ENCODE measurements at regions not wholly inside any gene's neighbourhood (a gene's known extent, or its start where the extent isn't known, plus 50 kb on each side); places are given as distances from the start of the nearest gene placed in this dataset.

DNA sequence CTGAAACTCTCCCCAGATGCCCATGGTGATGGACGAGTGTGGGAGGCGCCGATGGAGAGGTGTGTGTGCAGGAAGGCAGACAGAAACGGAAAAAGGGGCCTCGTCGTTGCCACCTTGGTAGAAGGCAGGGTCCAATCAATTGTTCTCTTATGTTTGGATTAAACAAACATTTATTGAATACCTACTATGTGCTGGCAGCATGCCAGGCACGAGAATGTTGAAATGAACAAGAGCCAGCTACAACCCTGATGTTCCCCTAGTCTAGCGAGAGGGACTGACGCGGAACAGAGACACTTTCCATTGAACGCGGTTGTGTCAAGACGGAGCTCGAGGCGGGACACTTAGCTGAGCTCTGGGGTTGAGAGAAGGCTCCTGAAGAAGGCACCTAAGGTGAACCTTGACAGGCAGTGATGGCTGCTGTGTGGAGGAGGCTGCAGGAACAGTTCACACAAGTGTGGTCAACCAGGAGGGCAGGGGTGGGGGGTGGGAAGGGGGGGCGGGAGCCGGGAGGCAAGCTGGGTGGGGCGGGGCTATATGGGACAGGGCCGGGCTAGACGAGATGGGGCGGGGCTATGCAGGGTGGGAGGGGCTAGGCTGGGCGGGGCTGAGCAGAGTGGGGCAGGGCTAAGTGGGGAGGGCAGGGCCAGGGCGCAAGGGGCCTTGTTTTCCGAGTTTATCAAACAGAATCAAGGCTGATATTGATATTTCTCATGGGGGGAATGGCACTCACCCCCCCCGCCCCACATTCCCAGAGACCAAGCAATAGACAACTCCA lies 181.0 kb downstream of the GATA3 start:
- DNase-seq, result no peak

DNA sequence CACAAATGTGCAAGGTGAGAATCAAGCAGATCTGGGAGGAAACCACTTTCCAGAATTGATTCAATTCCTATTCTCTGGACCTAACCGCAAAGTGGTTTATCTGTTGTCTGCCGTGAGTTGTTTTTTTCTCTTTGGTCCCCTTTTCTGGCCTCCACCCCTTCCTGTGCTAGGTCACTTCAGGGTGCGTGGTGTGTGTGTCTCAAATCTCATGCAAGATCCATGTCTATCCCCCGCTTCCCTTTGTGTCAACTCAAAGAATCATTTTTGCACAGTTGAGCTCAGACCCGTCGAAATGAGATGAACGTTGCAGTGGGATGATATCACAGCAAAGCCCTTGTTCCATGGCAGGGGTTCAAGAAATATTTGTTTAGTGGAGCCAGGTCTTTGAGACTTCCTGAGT lies 184.5 kb downstream of the GATA3 start:
- no peak for DNase-seq

DNA sequence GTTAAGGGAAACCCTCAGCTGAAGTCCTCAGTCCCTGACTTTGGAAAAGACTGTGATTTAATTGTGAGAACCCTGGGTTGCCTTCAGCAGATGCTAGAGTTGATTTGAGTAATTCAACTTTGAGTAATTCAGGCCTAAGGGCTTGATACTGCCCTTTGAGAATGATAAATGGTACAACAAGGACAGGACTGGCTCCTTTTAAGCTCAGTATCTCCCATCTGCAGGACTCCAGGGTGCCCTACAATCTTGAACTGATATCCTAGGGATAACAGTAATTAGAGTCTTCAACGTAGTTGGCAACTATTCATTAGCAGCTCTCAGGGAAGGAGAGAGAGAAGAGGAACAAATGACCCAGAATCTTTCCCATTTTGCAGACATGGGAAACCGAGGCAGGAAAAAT lies 186.4 kb downstream of the GATA3 start:
- DNase-seq, result no peak

DNA sequence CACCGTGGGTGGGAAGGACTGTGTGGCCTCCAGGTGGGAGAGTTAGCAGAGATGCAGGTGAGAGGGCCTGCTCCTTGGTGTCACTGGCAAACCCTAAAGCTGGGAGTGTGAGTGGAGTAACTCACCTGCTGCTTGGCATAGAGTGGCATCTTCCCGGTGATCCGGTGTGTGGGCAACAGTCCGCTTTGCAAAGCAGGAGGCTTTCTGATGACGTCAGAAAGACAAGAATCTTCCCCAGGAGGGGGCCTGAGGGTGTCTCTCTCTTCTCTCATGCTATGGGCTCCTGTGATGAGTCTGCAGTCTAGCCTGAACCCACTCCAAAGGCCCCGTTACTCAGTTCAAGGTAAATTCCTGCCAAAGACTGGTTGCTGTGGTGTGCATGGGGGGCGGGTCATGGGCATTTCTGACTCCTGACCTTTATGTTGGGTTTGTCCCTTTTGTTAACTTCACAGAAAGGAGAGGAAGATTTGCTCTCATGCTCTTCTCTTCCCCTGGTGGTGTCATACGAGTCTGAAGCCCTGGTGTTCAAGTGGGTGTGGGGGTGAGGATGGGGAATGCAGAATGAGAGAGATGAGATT lies 187.9 kb downstream of the GATA3 start:
- peak; percentile 15 to 28 for DNase-seq

DNA sequence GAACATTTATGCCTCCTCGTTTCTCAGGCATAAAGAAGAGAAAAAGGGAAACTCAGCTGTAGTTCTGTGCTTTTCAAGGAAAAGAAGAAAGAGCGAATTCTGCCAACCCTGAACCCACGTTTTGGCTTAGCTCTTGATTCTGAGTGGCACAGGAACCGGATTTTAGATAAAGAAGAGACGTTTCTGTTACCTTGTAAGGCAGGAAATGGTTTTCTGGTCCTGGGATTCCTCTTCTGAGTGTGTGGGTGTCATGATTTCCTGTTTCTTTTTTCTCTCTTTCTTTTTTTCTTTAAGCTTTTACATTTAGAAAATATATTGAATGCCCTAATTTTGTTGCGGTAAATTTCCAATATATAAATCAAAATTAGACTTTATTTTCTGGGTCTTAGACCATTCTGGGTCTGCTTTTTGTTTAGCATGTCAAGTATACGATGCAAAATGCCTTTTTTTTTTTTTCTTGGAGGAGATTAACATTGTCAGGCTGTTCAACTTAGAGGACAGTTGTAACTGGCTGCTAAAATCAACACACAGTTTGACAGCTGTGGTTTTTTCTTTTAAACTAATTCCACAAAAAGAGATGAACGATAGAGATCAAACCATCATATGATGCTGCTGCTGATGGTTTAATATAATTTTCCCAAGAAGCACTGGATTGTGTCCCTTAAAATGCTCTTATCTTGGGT lies 190.8 kb downstream of the GATA3 start:
- no peak for DNase-seq

DNA sequence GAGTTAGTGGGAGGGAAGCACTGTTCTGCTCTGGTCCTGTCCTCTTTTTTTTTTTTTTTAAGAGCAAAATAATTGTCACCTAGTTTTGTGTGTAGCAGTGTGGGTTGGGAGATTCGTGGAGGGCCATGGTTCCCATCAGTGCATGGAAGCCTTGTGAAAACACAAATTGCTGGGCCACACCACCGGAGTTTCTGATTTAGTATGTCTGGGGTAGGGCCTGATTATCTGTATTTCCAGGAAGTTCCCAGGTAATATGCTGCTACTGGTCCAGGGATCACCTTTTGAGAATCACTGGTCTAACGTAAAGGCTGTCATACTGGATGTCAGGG lies 191.3 kb downstream of the GATA3 start:
- no peak for DNase-seq

DNA sequence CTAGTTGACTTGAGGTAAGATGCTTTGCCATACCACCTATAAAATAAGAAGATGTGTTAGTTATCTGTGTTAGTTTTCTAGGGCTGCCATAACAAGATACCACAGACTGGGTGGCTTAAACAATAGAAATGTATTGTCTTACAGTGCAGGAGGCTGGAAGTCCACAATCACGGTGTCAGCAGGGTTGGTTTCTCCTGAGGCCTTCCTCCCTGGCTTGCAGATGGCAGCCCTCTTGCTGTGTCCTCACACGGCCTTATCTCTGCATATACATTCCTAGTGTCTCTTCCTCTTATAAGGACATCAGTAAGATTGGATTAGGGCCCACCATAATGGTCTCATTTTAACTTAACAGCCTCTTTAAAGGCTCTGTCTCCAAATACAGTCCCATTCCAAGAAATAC lies 192.1 kb downstream of the GATA3 start:
- no peak for DNase-seq

DNA sequence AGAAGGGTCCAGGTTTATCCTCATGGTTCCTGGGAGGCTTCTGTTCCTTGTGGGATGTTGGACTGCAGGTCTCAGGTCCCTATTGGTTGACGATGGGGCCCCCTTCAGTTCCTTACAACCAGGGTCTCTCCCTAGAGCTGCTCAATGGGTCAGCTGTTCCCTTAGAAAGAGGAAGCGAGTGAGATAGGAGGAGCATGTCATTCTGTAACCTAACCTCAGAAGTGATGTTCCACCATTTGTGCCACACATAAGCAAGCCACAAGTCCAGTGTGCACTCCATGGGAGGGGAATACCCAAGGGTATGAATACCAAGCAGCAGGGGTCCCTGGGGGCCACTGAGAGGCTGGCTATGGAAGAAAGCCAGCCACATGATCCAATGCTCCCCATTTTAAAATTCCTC lies 192.7 kb downstream of the GATA3 start:
- no peak for DNase-seq

DNA sequence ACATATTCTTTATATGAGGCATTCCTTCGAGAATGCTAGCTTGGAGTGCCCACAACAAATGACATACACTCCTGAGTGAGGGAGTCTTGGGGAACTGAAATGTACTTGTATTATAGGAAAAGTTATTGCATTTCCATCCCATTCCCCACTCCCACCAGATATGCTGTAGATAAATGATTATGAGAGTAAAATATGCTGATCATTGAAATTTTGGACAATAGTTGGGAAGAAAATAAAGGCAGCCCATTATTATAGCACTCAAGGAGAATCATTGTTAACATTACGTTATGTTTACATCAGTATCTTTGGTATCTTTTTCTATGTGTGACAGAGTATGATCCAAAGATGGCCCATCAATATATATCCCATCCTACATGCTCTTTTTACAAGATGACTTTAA lies 194.4 kb downstream of the GATA3 start:
- no peak for DNase-seq

DNA sequence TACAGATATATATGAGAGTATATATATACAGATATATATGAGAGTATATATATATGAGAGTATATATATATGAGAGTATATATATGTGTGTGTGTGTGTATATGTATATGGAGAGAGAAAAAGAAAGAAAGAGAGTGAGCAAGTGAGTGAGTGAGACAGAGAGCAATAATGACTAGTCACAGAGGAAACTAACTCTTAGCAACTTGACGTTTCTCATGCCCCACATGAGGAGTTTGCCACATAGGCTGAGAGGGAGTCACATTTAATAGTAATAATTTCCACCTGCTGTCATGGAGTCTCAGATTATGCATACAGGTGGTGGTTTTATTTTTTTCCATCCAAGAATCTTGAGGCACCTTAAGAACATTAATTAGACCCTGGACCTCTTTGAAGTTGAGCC lies 199.9 kb downstream of the GATA3 start:
- no peak for DNase-seq

DNA sequence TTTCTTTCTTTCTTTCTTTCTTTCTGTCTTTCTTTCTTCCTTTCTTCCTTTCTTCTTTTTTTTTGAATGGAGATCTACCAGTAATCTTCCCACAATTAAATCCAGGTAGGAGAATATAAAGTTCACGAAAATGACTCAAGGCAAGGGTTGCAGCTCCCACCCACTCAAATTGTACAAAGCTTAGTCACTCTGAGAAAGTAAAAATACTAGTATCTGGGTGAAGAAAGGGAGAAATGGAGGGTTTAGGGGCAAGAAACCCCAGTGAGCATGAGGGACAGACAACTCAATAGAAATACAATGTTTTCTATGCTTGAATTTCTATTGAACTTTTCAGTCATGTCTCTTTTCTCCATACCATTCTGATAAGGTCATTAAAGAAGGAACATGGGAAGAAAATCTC lies 200.8 kb downstream of the GATA3 start:
- DNase-seq, result no peak

DNA sequence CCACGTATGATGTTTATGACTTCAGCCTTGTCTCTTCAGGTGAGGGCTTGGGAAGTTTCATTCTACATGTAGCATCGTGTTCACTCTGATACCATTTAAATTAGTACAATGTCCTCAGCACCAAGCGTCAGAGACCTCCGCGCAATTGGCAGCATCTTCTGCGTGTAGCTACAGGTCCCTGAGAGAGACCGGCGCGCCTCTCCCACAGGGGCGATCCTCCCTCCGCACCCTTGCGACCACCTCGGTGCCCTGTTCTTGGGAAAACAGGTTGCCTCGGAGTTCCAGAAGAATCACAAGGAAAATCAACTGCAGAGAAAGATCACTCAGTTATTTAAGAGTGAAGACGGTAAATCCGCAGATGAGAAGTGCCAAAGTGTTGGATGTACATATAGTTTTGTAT lies 206.2 kb downstream of the GATA3 start:
- no peak for DNase-seq

DNA sequence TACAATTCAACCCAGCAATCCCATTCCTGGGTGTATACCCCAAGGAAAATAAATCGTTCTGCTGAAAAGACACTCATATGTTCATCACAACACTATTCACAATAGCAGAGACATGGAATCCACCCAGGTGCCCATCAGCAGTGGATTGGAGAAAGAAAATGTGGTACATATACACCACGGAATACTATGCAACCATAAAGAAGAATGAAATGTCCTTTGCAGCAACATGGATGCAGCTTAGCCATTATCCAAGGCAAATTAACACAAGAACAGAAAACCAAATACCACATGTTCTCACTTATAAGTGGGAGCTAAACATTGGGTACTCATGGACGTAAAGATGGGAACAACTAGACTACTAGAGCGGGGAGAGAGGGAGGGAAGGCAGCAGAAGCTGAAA lies 207.8 kb downstream of the GATA3 start:
- DNase-seq, result no peak

DNA sequence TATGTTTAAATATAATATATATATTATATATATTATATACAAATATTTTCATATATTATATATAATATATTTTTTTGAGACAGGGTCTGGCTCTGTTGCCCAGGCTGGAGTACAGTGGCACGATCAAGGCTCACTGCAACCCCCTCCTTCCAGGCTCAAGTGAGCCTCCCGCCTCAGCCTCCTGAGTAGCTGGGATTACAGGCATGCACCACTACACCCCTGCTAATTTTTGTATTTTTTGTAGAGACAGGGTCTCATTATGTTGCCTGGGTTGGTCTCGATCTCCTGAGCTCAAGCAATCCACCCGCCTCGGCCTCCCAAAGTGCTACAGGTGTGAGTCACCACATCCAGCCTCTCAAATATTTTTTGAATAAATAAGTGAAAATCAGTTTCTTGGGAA lies 215.5 kb downstream of the GATA3 start:
- no peak for DNase-seq

DNA sequence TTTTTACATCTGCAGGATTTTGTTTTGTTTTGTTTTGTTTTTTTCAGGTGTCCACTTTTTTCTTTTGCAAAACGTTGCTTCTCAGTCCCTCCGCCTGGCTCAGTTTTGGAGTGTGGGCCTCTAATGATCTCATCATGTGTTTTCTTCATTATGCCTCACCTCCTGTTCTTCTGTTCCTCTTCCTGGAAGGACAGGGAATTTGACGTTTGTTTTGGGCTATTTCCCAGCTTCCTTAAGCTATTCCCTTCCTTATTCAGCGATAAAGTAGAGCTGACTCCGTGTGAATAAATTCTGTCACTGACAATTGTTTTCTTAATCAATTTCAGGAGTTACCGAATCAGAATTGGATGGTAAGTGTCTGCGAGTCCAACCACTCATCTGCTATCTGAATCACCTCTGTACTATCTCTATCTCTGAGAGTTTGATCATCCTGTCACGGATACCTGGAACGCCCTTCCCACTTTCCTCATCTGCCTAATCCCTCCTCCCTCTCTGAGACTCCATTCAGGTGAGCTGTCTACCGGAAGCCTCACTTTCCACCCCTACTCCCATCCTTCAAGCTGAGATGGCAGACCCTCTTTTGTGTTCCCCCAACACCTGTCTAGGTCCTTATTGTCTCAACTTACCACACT lies 218.4 kb downstream of the GATA3 start:
- DNase-seq, result no peak

DNA sequence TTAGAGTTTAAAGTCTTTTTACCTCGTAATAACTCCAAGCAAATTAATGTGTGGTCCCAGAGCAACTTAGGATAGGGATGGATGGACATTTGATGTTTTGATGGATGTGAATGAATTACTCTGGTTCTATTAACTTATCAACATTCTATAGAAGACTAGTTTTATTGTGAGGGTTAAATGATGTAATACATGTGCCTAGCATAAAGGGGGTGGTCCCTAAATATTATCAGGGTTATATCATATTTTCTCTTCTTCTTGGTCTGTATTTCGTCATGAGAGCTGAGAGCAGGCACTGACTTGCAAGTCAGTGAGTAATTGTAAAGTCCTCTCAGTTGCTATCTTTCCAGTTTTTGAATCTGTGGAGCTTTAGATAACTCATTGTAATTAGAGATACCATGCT lies 219.3 kb downstream of the GATA3 start:
- no peak for DNase-seq

DNA sequence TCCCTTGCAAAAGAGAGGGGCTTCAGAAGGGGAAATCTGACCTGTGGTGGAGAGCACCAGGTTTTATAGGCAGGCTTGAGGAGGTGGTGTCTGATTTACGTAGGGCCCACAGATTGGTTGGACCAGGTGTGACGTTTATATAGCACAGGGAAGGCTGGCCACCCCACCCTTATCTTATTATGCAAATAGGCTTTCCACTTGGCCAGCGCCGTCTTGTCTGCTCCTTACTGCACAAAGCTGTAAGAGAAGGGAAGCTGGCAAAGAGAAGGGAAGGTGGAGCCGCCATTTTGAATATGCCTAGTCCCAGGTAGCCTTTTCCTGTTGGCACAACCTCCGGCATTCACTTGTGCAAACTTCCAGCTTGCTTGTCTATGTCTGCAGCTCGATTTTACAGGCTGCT lies 221.4 kb downstream of the GATA3 start:
- no peak for DNase-seq

DNA sequence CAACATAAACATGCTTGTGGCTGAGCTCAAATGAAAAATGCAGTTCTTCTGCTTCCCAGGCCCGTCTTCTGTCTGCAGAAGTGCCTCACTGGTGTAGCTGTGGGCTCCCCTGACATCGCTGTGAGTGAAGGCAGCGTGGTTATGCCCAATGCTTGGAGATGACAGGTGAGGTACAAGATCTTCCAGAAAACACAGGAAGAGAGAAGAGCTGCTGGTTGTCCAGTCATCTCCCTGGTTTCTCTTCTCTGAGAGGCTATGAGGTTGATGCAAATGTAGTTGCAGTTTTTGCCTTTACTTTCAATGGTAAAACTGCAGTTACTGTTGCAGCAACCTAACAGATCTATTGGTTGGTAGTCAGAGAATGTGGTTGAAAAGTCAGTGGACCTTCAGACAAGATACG lies 223.6 kb downstream of the GATA3 start:
- DNase-seq, result no peak

DNA sequence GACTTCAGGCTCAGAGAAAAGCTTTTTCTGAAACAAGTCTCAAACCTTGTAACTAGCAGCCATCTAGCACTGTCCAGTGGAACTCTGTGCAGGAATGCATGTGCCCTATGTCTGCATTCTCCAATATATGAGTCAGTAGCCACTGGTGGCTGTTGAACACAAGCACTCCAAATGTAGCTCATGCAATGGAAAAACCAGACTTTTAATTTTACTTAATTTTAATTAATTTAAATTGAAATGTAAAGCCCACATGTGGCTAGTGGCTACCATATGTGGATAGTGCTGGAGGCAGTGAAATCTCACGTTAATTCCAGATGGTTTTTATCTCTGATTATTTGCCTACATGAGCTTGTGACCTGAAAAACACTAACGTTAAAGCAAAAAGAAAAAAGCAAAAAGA lies 225.1 kb downstream of the GATA3 start:
- DNase-seq, result no peak

DNA sequence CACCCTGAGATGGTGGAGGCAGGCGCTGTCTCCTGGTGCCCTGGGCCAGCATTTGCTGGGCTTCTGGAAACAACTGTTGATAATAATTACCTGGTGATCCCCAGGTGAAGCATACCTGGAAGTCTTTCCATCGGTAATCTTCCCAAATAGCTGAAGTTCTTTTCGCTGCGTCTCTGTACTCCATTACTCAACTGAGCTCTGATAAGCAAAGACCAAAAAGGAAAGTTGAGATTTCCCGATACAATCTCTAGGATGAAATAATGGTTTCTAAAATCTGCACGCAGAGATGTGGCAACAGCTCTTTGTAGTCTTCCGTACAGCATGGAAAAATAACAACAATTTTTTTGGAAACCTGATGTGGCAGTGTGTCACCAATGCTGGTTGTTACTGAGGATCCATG lies 226.5 kb downstream of the GATA3 start:
- no peak for DNase-seq

DNA sequence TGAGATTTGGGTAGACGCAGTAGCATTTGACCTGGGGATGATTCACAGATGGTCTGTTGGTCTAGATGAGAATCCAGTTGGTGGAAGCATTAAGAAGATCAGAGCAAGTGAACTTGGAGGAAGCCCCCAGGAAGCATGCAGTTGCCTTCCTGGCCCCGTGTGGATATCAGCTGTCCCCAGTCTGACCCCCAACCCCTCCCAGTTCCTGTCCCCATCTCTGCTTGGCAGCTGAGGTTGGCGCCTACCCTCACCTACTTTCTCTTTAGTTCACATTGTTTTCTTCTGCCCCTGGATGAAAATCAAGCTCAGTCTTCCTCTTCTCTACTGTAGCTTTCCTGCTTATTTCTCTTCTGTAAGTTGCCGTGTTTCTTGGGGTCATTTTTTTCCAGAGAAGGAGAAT lies 227.9 kb downstream of the GATA3 start:
- no peak for DNase-seq

DNA sequence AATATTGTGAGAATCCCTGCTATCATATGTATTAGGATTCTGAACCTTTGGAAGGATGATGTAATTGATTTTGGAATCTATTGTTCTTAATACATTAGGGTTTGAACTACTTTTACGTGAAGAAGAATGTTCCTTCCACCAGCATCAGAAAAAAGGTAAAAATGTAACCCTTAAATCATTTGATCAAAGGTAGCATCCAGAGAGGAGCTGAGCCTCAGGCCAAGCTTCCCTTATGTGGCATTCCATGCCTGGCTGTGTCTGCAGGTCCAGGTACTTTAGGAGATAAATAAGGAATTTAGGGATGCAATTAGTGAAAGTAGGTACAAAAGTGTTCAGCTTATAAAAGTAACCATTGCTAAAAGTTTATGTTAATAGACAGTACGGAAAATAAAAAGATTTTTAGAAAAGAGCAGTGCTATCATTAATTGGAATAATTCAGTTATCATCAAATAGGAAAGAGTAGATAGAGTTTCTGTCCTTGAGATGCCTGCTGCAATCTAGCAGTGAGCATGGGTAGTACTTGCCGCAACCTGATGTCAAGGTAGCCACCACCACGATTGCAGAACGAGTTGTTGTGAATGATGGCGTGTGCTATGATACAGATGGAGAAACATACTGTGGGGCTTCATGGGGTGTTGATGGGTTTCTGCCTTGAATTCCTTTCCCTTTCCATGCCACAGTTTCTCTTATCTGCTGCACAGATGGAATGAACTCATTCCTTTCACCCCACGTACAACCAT lies 228.8 kb downstream of the GATA3 start:
- no peak for DNase-seq

DNA sequence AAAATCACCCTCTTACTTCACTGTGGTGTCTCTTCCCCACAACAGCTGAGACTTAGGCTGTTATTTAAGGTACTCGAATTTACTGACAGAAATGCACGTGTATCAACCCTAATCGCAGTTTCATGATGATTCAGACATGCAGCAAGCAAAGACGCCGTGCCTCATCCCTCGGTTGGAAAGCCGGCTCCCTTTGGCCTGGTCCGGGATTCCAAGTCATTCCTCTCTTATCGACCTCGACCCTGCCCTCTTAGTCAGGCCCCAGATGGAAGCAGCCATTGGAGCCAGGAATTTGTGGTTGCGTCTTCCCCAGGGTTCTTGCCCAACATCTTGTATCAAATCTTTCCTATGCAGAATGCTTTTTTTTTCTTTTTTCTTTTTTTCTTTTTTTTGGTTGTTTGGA lies 229.5 kb downstream of the GATA3 start:
- no peak for DNase-seq

Data from activated CD4-positive, alpha-beta T cell treated with anti-CD3 and anti-CD28 coated beads, Interleukin-2, amount 50 U/mL, for 4 hours (primary cell).